GM10266 (cell line): ENCODE measurements at regions not wholly inside any gene's neighbourhood (a gene's known extent, or its start where the extent isn't known, plus 50 kb on each side); places are given as distances from the start of the nearest gene placed in this dataset.
"Not testable (repeated sequence)": the region's sequence is repeated elsewhere in the genome, so short reads cannot be mapped to it uniquely, and the experiment has no call there.

ENCODE experiments used
- DNase-seq: peaks from one replicate; pipeline ENCODE4 v3.0.0; 2012; ENCODE audit errors: extremely low spot score
- TF ChIP-seq, protein P1 (sequence below): IDR thresholded peaks from 2 replicates; pipeline ENCODE4 v1.5.1; 2012; ENCODE audit warnings: mild to moderate bottlenecking, low read depth; ENCODE audit not compliant: control insufficient read depth, insufficient read depth; ENCODE audit errors: missing control alignments

- TF ChIP-seq, protein P1, sequence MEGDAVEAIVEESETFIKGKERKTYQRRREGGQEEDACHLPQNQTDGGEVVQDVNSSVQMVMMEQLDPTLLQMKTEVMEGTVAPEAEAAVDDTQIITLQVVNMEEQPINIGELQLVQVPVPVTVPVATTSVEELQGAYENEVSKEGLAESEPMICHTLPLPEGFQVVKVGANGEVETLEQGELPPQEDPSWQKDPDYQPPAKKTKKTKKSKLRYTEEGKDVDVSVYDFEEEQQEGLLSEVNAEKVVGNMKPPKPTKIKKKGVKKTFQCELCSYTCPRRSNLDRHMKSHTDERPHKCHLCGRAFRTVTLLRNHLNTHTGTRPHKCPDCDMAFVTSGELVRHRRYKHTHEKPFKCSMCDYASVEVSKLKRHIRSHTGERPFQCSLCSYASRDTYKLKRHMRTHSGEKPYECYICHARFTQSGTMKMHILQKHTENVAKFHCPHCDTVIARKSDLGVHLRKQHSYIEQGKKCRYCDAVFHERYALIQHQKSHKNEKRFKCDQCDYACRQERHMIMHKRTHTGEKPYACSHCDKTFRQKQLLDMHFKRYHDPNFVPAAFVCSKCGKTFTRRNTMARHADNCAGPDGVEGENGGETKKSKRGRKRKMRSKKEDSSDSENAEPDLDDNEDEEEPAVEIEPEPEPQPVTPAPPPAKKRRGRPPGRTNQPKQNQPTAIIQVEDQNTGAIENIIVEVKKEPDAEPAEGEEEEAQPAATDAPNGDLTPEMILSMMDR: no peak
- no peak for DNase-seq
Observed at GRCh38 chr7:132004529-132004928, 448.1 kb upstream of the PODXL start.

- no peak for DNase-seq
- TF ChIP-seq, protein P1: no peak
Observed at GRCh38 chr7:132002343-132002968, 446.0 kb upstream of the PODXL start.

DNA sequence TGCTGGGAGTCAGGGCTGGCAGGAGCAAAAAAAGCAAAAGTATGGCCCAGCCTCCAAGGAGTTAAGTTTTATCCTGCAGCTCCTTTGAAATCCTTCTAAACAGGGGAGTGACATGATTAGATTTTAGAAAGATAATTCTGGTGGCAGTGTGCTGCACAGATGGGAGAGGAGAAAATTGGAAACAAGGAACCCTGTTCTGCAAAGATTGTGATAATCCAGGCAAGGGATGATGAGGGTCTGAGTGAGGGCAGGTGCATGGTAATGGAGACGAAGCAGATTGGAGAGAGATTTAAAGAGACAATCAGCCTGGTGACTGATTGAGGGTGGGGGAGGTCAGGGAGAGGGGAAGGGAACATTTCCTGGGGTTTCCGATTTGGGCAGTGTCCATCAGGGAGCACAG is 444.7 kb upstream of the PODXL start:
- TF ChIP-seq, protein P1: no peak

GRCh38 chr7:131999193-131999592 is 442.8 kb upstream of the PODXL start:
- no peak for DNase-seq
- TF ChIP-seq, protein P1: no peak

More for the DNA sequence above, 444.7 kb upstream of the PODXL start:
- DNase-seq: no peak

GRCh38 chr7:131995324-131995723 is 438.9 kb upstream of the PODXL start:
- DNase-seq: no peak
- TF ChIP-seq, protein P1: no peak

DNA sequence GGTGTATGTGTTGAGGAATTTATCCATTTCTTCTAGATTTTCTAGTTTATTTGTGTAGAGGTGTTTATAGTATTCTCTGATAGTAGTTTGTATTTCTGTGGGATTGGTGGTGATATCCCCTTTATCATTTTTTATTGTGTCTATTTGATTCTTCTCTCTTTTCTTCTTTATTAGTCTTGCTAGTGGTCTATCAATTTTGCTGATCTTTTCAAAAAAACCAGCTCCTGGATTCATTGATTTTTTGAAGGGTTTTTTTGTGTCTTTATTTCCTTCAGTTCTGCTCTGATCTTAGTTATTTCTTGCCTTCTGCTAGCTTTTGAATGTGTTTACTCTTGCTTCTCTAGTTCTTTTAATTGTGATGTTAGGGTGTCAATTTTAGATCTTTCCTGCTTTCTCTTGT is 424.6 kb upstream of the PODXL start:
- not testable (repeated sequence) for DNase-seq

GRCh38 chr7:131978118-131978517 is 421.7 kb upstream of the PODXL start:
- DNase-seq: not testable (repeated sequence)

- DNase-seq: no peak
- TF ChIP-seq, protein P1: no peak
Observed at GRCh38 chr7:131976411-131976810, 420.0 kb upstream of the PODXL start.
